ENCODE measurements at regions not wholly inside any gene's neighbourhood (a gene's known extent, or its start where the extent isn't known, plus 50 kb on each side); places are given as distances from the start of the nearest gene placed in this dataset.

DNA sequence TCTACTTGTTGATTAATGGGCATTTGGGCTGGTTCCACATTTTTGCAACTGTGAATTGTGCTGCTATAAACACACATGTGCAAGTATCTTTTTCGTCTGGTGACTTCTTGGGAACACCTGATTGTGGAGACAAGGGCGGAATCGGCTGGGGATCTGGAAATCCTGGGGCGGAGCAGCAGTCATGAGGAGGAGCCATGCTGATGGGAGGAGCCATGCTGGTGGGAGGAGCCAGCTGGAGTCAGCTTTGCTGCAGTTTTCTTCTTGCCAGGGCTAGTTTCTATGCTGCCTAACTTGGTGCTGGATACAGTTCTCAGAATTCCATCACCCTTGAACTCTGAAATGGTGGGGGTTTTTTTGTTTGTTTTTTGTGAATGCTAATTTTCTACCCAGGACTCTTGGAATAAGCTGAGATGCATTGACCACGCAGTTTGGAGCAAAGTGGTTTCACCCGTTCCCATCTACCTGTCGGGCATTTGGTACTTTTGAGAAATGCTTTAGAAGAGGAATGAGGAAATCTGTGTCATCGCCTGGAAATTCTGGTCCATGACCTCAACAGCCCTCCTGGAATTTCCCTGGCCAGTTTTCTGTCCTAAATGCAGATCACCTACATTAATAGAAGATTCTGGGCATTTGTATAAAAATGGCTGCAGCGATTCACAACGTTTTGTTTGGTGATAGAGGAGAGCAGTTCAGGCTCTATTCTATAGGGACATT lies 217.4 kb upstream of the ZFHX3 start:
- TF ChIP-seq EZH2 (IDR thresholded peaks at IDR 0.05; ENCODE audit: low read length, missing control alignments) = no peak
- TF ChIP-seq, protein P1, sequence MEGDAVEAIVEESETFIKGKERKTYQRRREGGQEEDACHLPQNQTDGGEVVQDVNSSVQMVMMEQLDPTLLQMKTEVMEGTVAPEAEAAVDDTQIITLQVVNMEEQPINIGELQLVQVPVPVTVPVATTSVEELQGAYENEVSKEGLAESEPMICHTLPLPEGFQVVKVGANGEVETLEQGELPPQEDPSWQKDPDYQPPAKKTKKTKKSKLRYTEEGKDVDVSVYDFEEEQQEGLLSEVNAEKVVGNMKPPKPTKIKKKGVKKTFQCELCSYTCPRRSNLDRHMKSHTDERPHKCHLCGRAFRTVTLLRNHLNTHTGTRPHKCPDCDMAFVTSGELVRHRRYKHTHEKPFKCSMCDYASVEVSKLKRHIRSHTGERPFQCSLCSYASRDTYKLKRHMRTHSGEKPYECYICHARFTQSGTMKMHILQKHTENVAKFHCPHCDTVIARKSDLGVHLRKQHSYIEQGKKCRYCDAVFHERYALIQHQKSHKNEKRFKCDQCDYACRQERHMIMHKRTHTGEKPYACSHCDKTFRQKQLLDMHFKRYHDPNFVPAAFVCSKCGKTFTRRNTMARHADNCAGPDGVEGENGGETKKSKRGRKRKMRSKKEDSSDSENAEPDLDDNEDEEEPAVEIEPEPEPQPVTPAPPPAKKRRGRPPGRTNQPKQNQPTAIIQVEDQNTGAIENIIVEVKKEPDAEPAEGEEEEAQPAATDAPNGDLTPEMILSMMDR (conservative IDR thresholded peaks at IDR 0.05 in 1 of 2, IDR thresholded peaks at IDR 0.05 in 1 of 2; ENCODE audit: low read depth in 1 of 2, low read length in 2 of 2) = no peak

All from fibroblast of lung (primary cell).